NCI-H1092 (cell line): ENCODE measurements at regions not wholly inside any gene's neighbourhood (a gene's known extent, or its start where the extent isn't known, plus 50 kb on each side); places are given as distances from the start of the nearest gene placed in this dataset.
A peak's percentile ranks its signal among the peaks of the same experiment; 100 is the strongest.
"Not testable (repeated sequence)": the region's sequence is repeated elsewhere in the genome, so short reads cannot be mapped to it uniquely, and the experiment has no call there.

Source experiments
- DNase-seq: peaks from one replicate; lab custom pipeline; 2025; lab: John Stamatoyannopoulos, UW

DNA sequence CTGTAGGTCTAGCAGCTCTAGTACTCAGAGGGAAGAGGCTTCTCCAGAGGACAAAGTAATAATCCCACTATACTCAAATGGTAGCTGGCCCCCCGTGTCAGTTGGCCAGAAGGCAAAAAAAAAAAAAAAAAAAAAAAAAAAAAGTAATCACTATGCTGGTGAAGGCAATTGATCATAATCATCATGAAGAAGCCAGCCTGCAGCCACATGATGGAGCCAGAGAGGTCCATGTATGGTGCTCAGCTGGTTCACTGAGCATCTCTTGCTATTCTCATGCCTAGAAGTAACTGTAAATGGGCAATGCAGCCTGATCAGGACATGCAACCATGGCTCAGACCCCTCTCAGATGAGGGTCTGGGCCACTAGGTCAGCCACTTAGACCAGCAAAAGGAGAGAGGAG, 378.8 kb downstream of the MED13L start:
- DNase-seq: no peak

DNA sequence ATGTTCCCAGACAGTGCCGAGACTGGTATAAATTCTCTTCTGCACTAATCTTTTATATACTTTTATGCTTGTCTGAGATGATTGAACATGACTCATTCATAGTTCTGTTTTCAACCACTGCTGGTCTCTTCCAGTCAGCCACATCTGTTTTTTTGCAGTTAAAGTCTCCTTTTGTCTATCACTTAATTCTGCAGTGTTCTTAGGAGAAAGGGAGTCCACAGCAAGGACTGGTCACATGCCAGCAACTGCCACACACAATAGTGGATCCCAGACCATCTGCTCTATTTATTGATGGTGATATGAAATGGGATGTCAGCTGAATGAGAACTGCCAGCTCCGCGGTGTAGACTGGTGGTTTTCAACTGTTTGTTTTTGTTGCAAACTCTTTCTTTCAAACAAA, 379.8 kb downstream of the MED13L start:
- DNase-seq: no peak

DNA sequence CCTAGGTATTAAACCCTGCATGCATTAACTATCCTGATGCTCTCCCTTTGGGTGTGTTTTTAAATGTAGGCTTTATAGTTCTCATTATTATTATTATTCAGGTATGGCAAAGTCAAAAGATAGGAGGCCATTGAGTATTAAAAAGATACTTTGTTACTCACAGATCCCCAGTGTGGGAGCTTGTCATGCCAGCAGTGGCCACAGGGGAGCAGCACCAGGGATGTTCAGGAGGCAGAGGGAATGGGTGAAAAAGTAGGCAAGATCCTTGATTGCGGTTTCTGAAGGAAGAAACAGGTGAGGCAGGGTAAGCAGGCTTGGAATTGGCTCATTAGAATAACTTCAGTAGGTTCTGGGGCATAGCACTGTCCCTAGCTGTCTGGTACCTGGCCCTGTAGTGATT, 382.2 kb downstream of the MED13L start:
- DNase-seq: no peak

DNA sequence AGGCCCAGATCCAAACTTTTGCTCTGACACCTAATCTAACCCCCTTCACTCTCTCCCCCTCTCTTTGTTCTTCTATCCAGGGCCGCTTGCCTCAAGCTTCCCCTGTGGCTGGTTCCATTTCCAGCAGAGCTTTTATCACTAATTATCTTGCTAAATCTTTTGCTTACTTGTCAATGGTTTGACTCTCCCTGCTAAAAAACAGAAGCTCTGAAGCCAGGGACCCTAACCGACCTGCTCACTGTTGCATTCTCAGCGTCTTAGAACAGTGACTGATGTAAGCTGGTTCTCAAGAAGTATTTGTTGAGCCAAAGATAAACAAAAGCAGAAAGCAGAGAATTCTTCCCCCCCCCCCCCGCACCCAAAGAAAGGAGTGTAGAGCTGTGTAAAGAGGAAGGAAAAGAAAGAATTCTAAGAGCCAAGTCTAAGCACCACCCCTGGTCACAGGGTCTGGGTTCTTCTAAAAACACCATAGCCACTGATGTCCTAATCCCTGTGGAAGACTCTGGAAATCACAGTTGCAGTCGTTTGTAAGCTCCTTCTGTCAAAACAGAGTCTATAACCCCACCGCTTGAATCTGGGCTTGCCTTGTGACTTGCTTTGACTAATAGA, 385.8 kb downstream of the MED13L start:
- DNase-seq: no peak

DNA sequence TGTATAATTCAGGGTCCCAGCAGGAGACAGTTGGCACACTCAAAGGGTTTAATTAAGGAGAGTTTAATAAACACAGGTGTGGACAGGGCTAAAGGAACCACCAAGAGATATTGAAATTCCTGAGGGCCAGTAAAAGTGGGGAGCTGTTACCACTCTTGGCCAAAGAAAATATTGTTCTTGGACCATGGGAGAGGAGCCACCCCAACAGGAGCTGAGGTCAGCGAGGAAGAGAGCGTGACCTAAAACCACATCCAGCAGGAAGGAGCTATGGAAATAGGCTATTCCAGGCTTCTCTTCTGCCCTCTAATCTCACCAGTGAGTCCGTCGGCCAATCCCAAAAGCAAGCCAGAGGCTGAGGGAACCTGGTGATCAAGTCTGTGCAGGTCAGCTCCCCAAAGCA, 390.8 kb downstream of the MED13L start:
- no peak for DNase-seq

DNA sequence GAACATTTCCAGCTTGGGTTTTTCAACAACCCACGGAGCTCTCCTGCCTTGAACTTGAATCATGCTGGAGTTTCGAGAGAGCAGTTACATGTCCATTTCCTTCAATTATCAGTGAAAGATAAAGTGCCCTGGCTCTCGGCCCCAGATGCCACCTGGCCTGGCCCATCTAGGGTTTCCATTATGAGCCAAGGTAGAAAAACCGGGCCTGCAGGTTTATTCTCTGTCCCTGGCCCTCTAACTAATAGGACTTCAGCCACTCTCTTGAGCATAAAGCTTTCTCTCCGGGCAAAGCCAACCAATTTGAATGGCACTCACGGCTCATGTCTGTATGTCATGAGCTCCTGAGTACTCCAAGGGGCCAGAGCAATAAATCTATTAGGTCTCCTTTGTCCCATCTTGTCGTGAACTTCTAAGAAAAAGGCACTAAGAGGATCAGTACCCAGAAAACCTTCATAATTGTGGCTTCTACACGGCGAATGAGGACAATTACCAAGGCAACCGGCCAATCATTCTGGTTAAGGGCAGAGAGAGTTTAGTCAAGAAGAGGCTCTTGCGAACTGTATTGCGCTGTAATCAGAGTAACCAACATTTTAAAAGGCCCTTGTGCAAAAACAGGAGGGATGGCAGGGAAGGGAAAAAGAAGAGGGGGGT, 392.3 kb downstream of the MED13L start:
- peak; percentile 40 for DNase-seq

DNA sequence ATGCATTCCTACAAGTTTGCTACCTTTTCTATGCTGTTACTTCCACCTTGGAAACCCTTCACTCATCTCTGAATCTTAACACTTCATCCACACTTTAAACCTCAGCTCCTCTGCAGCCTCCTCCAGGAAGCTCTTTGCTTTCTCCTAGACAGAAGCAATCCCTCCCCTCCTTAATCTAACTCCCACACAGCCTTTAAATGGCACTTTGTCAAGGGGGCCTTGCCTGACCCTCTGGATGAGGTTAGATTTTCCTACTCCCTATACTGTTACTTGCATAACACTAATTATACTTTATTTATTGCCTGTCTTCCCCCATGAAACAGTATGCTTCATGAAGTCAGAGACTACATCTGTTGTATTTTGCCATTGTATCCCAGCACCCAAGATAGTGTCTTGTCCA, 394.6 kb downstream of the MED13L start:
- DNase-seq: no peak

DNA sequence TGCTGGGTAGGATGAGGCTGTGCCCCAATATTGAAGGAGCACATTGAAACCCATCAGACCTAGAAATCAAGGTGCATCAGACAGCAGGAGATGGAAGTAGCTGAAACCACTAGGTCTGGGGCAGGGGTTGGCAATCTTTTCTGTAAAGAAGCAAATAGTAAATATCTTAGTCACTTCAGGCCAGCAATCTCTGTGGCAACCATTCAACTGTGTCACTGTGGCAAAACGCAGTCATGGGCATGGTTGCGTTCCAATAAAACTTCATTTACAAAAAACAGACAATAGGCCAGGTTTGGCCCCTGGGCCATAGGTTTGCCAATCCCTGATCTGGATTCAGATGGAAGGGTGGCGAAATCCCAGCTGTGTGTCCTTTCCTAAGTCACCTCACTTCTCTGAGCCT, 397.3 kb downstream of the MED13L start:
- no peak for DNase-seq

DNA sequence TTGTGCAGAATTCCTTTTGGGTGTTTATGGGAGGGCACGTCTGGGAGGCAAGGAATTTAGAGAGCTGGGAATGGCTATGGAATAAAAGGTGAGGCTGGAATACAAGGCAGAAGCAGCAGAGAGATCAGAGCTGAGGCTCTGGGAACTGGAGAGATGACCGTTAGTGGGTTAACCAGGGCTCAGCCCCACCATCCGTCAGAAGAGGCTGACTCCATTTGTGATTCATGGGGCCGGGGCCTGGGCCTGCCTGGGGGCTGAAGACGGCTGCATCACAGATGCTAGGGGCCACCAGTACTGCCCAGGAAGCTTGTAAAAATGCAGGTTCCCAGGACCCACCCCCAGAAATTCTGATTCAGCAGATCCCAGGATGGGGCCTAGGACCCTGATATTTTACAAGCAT, 398.1 kb downstream of the MED13L start:
- no peak for DNase-seq

DNA sequence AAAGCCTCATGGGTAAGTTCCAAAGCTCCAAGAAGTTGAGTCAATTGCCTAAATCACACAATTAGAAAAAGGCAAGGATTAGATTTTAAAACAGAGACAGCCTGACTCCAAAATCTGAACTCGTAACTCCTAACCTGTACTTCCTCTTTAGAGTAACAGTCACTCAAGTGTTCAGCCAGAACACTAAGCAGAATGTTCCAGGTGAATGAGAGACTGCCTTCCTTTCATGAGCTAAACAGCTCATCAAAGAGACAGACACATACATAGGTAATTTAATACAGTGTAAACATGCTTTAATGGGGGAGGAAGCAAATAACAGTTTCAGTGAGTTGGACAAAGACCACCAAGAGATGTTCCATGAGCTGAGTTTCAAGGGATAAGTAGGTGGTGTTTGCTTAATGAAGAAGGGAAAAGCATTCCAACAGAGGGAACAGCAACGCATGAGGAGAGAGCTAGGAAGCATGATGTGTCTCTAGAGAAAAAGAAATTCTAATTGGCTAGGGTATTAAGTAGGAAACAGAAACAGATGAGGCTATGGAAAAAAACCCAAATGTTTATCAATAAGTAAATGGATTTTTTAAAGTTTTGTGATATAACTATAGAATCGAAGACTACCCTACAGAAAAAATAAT, 403.9 kb downstream of the MED13L start:
- peak; percentile 3 for DNase-seq

DNA sequence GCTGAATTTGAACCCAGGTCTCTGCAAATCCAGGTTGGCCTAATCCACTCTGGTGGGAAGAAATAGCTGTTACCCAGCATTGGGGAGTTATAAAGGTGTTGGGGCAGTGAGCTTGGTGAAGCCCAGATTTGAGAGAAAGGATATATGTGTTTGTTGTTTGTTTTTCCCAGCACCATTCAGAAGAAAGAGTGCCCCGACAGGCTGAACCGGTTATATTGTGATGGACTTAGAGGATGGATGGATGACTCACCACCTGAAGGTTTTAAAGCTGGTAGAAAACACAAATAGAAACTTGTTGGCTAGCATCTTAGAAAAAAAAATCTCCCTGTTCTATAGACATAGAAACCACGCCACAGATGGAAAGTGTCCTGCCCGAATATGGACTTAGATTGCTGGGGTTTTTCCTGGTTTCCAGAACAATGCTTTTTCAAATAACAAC, 404.6 kb downstream of the MED13L start:
- no peak for DNase-seq

DNA sequence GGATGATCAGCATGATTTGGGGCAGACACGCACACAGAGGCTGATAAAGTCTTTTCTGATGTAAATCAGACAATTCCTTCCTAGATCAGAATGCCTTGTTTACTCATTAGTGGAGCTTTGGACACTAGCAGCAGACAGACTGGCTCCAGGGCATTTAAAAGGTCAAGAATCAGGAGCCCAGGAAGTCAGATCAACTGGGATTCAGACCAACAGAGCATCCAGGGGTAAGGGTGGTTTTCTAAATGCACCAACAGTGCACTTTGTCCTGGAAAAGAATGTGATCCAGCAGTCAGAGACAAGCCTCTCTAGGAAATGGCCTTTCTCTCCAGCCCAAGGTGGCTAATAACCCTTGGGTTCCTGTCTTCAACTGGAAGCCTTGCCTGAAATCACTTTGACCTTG, 405.3 kb downstream of the MED13L start:
- no peak for DNase-seq

DNA sequence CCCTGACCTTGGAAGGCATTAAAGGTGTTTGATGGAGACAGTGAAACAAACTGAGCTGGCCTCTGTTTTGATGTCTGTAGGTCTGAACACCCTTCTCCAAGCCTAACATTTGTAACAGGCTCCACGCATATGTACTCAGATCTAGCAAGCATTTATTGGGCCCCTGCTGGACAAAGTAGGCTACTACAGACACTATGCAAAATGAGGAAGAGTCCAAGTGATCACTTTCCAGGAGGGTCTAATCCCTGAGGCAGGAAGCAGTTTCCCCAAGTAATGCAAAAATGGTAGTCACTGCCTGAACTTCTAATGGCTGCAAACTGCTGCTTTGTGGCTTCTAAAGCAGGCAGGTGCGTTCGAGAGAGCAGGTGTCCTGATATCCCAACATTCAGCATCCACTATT, 405.8 kb downstream of the MED13L start:
- no peak for DNase-seq

DNA sequence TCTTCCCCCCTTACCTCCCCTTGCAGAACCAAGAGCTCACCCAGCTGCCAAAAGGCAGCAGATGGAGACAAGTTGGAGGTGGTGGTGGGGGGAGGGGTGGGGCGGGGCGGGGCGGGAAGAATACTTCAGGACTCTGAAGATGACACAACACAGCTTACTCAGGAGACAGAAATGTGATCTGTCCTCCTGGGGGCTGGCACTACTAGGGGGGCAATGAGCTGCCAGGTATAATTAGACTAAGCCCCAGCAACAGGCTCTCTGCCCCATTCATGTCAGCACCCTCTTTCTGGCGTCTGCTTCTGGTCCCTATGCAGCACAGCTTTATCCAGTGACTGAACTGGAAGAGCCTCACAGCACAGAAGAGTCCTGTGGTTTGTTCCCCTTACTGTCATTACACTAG, 407.0 kb downstream of the MED13L start:
- DNase-seq: no peak

DNA sequence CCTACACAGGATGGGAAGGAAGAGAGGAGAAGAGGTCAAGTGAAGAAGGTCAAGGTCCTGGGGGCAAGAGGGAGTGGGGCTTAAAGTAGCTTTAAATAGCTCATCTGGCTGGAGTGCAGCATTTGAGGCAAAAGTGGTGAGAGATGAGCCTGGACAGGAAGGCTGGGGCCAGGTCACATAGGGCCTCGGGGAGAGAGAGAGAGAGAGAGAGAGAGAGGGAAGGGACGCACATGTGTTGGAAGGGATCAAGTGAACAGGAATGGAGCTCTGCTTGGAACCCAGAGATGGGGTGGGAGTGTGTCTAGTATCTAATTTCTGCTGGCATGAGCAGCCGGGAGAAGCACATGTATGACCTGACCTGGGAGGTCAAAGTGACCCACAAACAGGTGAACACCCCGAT, 407.5 kb downstream of the MED13L start:
- no peak for DNase-seq

DNA sequence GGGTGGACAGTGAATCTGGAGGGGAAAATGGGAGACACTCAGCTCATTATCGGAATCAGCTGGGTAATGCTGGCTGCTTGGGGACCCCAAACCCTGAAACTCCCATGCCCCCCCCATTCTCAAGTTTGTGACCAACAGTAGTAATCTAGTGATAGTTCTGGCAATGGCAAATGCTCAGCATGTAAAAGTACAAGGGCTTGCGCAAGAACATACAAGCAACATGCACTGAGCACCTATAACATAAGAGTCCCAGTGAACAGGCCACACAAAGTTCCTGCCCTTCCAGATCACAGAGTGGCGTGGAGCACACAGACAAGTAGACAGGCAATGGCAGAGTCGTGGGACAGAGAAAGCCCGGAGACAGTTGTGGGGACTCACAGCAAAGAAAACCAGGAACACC, 407.9 kb downstream of the MED13L start:
- DNase-seq: no peak

DNA sequence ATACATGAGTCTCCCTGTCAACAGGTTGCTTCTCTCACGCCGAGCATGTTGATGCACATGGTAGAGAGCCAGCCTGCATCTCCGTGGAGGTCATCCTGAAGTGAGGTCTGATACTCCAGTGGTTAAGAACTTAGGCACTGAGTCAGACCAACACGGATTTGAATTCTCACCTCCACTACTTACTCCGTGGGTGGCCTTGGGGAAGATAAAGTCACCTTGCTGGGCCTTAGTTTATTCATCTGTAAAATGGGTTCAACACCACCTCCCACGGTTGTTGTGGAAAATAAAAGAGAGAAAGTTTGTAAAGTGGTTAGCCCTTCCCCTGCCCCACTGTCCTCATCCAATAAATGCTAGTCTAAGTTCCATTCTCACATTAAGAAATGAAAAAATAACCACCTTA, 408.9 kb downstream of the MED13L start:
- no peak for DNase-seq

DNA sequence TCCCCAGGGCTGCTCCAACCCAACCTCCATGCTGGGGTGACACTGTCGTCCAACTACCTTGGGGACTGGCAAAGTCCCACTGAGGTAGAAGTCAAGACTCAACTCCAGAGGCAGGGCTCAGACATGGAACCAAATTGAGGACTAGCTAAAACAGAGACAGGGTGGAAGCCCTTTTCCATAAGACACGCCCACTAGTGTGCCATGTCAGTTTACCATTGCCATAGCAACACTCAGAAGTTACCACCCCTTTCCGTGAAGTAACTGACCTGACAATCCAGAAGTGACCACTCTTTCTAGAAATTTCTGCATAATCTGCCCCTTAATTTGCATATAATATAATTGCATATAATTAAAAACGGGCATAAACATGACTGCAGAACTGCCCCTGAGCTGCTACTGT, 409.6 kb downstream of the MED13L start:
- no peak for DNase-seq

DNA sequence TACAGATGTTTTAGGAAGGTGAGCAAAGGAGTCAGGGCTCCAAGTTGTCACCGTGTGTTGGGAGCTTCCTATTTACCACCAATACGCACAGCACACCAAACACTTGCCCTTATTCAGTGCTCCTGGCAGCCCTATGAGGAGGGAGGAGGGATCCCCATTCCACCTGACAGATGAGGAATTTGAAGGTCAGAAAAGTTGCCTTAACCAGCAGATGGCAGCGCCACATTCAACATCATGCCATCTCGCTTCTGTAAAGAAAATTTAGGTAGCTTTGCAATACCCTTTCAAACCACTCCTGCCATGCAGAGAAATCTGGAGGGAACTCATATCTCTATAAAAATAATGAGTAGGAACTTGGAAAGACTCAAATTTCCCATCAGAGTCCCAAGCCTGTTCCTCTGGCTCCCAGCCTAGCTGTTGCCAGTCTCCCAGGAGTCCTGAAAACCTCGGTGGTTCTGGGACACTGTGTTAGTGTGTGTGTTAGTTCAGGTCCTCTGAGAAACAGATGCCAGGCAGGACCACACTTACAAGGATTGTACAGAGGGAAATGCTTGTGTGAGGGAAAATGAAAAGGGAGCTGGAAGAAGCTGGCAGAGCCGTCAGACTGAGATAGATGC, 410.5 kb downstream of the MED13L start:
- DNase-seq: no peak

DNA sequence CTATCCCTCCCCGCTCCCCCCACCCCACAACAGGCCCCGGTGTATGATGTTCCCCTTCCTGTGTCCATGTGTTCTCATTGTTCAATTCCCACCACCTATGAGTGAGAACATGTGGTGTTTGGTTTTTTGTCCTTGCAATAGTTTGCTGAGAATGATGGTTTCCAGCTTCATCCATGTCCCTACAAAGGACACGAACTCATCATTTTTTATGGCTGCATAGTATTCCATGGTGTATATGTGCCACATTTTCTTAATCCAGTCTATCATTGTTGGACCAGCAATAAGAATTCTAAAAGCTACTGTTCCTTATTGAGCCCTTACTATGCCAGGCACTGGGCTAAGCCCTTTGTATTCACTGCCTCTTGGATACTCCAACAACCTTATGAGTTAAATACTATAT, 411.2 kb downstream of the MED13L start:
- not testable (repeated sequence) for DNase-seq

DNA sequence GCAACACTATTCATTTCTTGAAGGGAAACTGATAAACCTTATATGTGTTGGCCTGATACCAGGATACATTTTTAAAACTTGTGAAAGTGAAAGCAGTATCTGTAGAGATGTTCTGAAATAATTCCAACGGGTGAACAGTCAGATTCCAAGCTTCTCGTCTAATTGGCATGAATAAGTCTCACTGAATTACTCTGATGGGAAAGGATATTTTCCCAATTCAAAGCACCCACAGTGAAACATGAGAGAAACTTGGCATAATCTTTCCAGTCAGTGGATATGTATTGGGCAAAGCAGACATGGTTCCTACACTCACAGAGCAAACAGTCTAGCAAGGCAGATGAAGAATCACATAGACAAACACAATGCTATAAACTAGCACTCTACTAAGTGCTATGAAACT, 413.1 kb downstream of the MED13L start:
- DNase-seq: no peak

DNA sequence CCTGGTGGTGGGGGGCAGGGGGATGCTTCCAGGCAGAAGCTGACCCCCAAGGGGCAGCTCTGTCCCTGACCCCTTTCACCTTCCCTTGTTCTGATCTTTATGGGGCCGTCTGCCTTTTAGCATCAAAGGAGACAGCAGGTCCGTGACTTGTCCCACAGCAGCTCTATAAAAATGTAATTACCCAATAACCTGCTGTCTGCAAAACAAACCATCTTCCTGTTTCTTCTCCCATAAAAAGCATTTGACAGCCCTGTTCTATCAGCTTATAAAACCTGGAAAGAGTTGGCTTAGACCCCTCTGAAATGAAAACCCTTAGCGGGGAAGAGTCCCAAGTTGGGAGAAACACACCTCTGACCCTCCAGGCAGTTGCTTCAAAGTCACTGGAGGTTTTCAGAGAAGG, 416.9 kb downstream of the MED13L start:
- no peak for DNase-seq

DNA sequence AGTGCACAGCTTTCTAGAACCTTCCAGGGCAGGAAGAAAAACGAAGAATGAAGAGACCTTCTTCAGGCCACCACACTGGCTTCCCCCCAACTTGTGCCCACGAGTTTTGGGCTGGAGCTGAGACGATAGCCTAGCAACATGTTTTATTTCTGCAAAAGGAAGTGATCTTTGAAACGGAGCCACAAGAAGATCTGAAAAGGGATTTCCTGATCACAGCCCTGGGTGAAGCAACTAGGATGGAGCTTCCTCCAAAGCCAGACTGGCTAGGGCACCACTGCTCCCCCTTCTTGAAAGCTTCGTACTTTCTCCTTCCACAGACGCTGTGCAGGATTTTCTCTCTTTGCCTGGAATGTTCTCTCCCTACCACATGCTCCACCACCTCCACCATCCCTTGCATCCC, 418.3 kb downstream of the MED13L start:
- DNase-seq: no peak
